K562 (cell line): ENCODE measurements at regions not wholly inside any gene's neighbourhood (a gene's known extent, or its start where the extent isn't known, plus 50 kb on each side); places are given as distances from the start of the nearest gene placed in this dataset.

Experiments
- CSDE1 ChIP-seq, 2 experiments: fragments of 450-650 bp; IDR thresholded peaks; 2 replicates each; pipeline ENCODE4 v1.6.1; 2016; ENCODE audit warnings: mild to moderate bottlenecking in 1 of 2
- EHMT2 ChIP-seq: fragments of 450-650 bp; IDR thresholded peaks from 2 replicates; pipeline ENCODE4 v1.6.1; 2018; ENCODE audit warnings: antibody characterized with exemption
- EP300 ChIP-seq: IDR thresholded peaks from 2 replicates; pipeline ENCODE4 v1.6.1; 2012; ENCODE audit warnings: low read length, improper control_type of control experiment
- FOXA3 ChIP-seq, 2 experiments: fragments of 450-650 bp in 1 of 2; sonication (generic) in 1 of 2; formaldehyde crosslinking; IDR thresholded peaks in 1 of 2; conservative IDR thresholded peaks in 1 of 2; 2 replicates each; pipeline versions ENCODE4 v1.4.0 to v1.8.0; 2020 to 2022; ENCODE audit warnings: mild to moderate bottlenecking in 2 of 2, missing genetic modification reagents in 1 of 2
- KAT2B ChIP-seq: IDR thresholded peaks from one replicate; pipeline ENCODE4 v1.6.1; 2012; ENCODE audit warnings: low read depth, mild to moderate bottlenecking, control low read depth, inconsistent platforms, low read length, moderate library complexity
- PHF20 ChIP-seq: fragments of 450-650 bp; IDR thresholded peaks from 2 replicates; pipeline ENCODE4 v1.6.1; 2018; ENCODE audit not compliant: partially characterized antibody
- ZSCAN29 ChIP-seq: fragments of 450-650 bp; IDR thresholded peaks from 2 replicates; pipeline ENCODE4 v1.6.1; 2017
- TF ChIP-seq, protein P1 (sequence below), 2 experiments: fragments of 450-650 bp; formaldehyde crosslinking in 1 of 2; IDR thresholded peaks; 2 replicates each; pipeline versions ENCODE4 v1.4.0 to v1.6.1; 2014 to 2020; ENCODE audit warnings: mild to moderate bottlenecking in 2 of 2, borderline replicate concordance in 1 of 2, low read depth in 1 of 2
- TF ChIP-seq, protein P2 (sequence below), 2 experiments: fragments of 450-650 bp; IDR thresholded peaks; 2 replicates each; pipeline ENCODE4 v1.6.1; 2016
- TF ChIP-seq, protein P3 (sequence below): fragments of 250-450 bp; sonication (Bioruptor Pico); IDR thresholded peaks from 2 replicates; pipeline ENCODE4 v1.5.0; 2020; ENCODE audit warnings: mild to moderate bottlenecking, borderline replicate concordance

DNA sequence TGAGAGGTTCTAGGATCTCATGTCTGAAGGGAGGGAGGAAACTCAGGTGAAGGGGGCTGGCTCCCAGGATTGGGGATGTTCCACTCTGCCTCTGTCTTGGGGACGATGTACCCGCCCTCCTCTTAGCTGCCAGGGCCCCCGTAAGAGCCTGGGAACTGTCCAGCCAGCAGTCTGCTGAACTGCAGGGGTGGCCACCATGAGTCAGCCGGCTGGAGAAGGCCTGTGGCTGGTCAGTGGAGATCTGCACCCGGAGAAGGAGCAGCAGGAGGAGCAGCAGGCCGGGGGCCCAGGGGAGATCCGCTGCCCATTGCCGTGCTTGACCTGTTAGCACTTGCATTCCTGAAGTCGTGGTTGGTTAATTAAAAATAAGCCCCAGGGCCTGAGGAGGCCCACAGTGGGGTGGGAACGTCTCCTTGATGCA lies 180.3 kb downstream of the TFCP2L1 start (continued):
- TF ChIP-seq, protein P1, sequence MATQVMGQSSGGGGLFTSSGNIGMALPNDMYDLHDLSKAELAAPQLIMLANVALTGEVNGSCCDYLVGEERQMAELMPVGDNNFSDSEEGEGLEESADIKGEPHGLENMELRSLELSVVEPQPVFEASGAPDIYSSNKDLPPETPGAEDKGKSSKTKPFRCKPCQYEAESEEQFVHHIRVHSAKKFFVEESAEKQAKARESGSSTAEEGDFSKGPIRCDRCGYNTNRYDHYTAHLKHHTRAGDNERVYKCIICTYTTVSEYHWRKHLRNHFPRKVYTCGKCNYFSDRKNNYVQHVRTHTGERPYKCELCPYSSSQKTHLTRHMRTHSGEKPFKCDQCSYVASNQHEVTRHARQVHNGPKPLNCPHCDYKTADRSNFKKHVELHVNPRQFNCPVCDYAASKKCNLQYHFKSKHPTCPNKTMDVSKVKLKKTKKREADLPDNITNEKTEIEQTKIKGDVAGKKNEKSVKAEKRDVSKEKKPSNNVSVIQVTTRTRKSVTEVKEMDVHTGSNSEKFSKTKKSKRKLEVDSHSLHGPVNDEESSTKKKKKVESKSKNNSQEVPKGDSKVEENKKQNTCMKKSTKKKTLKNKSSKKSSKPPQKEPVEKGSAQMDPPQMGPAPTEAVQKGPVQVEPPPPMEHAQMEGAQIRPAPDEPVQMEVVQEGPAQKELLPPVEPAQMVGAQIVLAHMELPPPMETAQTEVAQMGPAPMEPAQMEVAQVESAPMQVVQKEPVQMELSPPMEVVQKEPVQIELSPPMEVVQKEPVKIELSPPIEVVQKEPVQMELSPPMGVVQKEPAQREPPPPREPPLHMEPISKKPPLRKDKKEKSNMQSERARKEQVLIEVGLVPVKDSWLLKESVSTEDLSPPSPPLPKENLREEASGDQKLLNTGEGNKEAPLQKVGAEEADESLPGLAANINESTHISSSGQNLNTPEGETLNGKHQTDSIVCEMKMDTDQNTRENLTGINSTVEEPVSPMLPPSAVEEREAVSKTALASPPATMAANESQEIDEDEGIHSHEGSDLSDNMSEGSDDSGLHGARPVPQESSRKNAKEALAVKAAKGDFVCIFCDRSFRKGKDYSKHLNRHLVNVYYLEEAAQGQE (IDR thresholded peaks at IDR 0.05; ENCODE audit: borderline replicate concordance), result peak; percentile 94
- TF ChIP-seq, protein P1 (CRISPR knock-in tag; IDR thresholded peaks at IDR 0.05; ENCODE audit: low read depth), result peak; percentile 88; the same call in 1 of the 2 replicates
- no peak for TF ChIP-seq PHF20
- TF ChIP-seq EP300, result no peak
- TF ChIP-seq, protein P2, sequence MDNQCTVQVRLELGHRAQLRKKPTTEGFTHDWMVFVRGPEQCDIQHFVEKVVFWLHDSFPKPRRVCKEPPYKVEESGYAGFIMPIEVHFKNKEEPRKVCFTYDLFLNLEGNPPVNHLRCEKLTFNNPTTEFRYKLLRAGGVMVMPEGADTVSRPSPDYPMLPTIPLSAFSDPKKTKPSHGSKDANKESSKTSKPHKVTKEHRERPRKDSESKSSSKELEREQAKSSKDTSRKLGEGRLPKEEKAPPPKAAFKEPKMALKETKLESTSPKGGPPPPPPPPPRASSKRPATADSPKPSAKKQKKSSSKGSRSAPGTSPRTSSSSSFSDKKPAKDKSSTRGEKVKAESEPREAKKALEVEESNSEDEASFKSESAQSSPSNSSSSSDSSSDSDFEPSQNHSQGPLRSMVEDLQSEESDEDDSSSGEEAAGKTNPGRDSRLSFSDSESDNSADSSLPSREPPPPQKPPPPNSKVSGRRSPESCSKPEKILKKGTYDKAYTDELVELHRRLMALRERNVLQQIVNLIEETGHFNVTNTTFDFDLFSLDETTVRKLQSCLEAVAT (IDR thresholded peaks at IDR 0.05), result no peak
- TF ChIP-seq KAT2B, result no peak
- TF ChIP-seq ZSCAN29, result no peak
- TF ChIP-seq CSDE1 (IDR thresholded peaks at IDR 0.05), result no peak
- TF ChIP-seq EHMT2, result peak; percentile 86
- TF ChIP-seq, protein P3, sequence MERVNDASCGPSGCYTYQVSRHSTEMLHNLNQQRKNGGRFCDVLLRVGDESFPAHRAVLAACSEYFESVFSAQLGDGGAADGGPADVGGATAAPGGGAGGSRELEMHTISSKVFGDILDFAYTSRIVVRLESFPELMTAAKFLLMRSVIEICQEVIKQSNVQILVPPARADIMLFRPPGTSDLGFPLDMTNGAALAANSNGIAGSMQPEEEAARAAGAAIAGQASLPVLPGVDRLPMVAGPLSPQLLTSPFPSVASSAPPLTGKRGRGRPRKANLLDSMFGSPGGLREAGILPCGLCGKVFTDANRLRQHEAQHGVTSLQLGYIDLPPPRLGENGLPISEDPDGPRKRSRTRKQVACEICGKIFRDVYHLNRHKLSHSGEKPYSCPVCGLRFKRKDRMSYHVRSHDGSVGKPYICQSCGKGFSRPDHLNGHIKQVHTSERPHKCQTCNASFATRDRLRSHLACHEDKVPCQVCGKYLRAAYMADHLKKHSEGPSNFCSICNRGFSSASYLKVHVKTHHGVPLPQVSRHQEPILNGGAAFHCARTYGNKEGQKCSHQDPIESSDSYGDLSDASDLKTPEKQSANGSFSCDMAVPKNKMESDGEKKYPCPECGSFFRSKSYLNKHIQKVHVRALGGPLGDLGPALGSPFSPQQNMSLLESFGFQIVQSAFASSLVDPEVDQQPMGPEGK (CRISPR knock-in tag), result no peak
- TF ChIP-seq FOXA3 (CRISPR knock-in tag; conservative IDR thresholded peaks at IDR 0.05 in 1 of 2, IDR thresholded peaks at IDR 0.05 in 1 of 2), result no peak
- TF ChIP-seq, all 486 proteins: peak for 3
